Mucosa of descending colon (tissue), 3 donors: ENCODE measurements at regions not wholly inside any gene's neighbourhood (a gene's known extent, or its start where the extent isn't known, plus 50 kb on each side); places are given as distances from the start of the nearest gene placed in this dataset.

Source experiments
- ATAC-seq: fragments of 200-7000 bp; cut with Tn5 transposase; one replicate; pipeline ENCODE4 v1.9.1; 2020; ENCODE audit warnings: mild to moderate bottlenecking, moderate library complexity
- DNase-seq, 3 donors: peaks; one replicate each; pipeline ENCODE4 v3.0.0-alpha.2; 2020
- H3K36me3 ChIP-seq: fragments of 200-600 bp; one replicate; pipeline ENCODE4 v1.8.0; 2021; ENCODE audit warnings: low read depth, mild to moderate bottlenecking
- H3K4me1 ChIP-seq: fragments of 200-600 bp; one replicate; pipeline ENCODE4 v1.8.0; 2021; ENCODE audit warnings: low read depth, mild to moderate bottlenecking
- H3K4me3 ChIP-seq: fragments of 200-600 bp; one replicate; pipeline ENCODE4 v1.8.0; 2021; ENCODE audit warnings: mild to moderate bottlenecking
- H3K9me3 ChIP-seq: fragments of 200-600 bp; one replicate; pipeline ENCODE4 v1.8.0; 2021; ENCODE audit warnings: mild to moderate bottlenecking
- CTCF ChIP-seq: fragments of 200-600 bp; IDR thresholded peaks from one replicate; pipeline ENCODE4 v1.8.0; 2022; ENCODE audit warnings: antibody characterized with exemption, mild to moderate bottlenecking
- intact Hi-C, 2 donors: fragments of 100-400 bp; cut with DNase I in 1 of 2; cut with micrococcal nuclease in 1 of 2; formaldehyde crosslinking; loops; one replicate each; pipeline versions ENCODE4 v1.11.0 to v1.11.1; 2022; cut with DNase I, micrococcal nuclease
- donor health status: DM: no; HTN: no; CAD: no; lungs with moderate emphysema.
- donor health status: DM: no; HTN: no; CAD: no.
- donor health status: DM: no; HTN: yes; CAD: no.

DNA sequence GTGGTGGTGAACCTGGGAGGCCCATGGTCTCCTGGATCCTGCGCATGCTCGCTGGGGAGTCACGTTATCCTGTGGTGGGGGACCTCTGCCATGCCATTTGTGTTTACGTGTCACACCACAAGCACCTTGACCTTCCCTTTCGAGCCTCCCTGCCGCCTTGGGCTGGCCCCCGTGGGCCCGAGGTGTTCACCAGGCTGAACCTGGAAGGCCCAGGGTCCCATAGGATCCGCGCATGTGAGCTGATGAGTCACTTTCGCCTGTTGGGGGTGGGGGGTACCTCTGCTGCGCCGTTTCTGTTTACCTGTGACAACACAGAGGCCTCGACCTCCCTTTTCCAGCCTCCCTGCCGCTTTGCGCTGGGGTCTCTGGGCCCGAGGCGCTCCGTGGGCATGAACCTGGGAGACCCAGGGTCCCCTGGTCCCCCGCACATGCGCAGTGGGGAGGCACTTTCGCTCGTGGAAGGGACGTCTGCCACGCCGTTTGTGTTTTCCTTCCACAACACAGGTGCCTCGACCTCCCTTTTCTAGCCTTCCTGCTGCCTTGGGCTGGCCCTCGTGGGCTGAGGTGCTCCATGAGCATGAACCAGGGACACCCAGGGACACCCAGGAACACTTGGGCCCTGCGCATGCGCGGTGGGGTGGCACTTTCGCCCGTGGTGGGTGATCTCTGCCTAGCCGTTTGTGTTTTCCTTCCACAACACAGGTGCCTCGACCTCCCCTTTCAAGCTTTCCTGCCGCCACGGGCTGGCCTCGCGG lies 334.1 kb downstream of the ALG10 start:
- ATAC-seq (no peak), DNase-seq (no peak)
- no peak overlapping the region for H3K4me3 ChIP-seq
- TF ChIP-seq CTCF, result no peak
- intact Hi-C loops, result no loop called here
- H3K9me3 ChIP-seq, result peaks cover 99% of the 10 kb centered on the region
- no peaks in the 10 kb centered on the region for H3K36me3 ChIP-seq
- H3K4me1 ChIP-seq, result no peaks in the 10 kb centered on the region

DNA sequence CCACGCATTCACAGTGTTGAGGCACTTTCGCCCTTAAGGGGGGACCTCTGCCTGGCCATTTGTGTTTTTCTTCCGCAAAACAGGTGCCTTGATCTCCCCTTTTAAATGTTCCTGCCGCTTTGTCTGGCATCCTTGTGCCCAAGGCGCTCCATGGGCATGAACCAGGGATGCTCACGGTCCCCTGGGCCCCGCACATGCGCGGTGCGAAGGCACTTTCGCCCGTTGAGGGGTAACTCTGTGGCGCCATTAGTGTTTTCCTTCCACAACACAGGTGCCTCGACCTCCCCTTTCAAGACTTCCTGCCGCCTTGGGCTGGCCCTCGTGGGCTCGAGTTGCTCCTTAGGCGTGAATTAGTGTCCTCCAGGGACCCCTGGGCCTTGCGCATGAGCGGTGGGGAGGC lies 335.5 kb downstream of the ALG10 start:
- Histone ChIP-seq H3K4me1 (no peaks in the 10 kb centered on the region), H3K36me3 (no peaks in the 10 kb centered on the region), H3K4me3 (no peak overlapping the region), H3K9me3 (peaks cover 99% of the 10 kb centered on the region)
- no peak for TF ChIP-seq CTCF
- ATAC-seq, result no peak
- DNase-seq, result no peak
- intact Hi-C loops, result no loop called here

DNA sequence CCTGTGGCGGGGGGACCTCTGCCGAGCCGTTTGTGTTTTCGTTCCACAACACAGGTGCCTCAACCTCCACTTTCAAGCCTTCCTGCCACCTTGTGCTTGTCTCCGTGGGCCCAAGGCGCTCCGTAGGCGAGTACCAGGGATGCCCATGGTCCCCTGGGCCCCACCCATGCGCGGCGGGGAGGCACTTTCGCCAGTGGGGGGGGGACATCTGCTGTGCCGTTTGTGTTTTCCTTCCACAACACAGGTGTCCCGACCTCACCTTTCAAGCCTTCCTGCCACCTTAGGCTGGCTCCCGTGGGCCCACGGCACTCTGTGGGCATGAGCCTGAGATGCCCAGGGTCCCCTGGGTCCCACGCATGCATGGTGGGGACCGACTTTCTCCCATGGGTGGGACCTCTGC lies 335.9 kb downstream of the ALG10 start:
- Histone ChIP-seq H3K4me3 (no peak overlapping the region), H3K36me3 (no peaks in the 10 kb centered on the region), H3K4me1 (no peaks in the 10 kb centered on the region), H3K9me3 (peaks cover 98% of the 10 kb centered on the region)
- DNase-seq (no peak), ATAC-seq (no peak)
- intact Hi-C loops, result no loop called here
- TF ChIP-seq CTCF, result no peak

DNA sequence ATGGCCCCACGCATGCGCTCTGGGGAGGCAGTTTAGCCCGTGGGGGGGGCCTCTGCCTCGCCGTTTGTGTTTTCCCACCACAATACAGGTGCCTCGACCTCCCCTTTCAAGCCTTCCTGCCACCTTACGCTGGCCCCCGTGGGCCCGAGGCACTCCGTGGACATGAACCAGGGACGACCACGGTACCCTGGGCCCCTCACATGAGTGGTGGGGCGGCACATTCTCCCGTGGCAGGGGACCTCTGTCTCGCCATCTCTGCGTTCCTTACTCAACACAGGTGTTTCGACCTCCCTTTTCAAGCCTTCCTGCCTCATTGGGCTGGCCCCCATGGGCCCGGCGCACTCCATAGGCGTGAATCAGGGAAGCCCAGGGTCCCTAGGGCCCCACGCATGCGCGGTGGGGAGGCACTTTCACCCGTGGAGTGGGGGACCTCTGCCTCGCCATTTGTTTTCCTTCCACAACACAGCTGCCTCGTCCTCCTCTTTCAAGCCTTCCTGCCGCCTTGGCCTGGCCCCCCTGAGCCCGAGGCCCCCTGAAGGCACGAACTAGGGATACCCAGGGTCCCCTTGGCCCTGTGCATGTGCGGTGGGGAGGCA lies 339.5 kb downstream of the ALG10 start:
- no peaks in the 10 kb centered on the region for H3K36me3 ChIP-seq
- peaks cover 97% of the 10 kb centered on the region for H3K9me3 ChIP-seq
- no peak overlapping the region for H3K4me3 ChIP-seq
- intact Hi-C loops, result no loop called here
- H3K4me1 ChIP-seq, result no peaks in the 10 kb centered on the region
- TF ChIP-seq CTCF, result no peak
- no peak for DNase-seq
- no peak for ATAC-seq

DNA sequence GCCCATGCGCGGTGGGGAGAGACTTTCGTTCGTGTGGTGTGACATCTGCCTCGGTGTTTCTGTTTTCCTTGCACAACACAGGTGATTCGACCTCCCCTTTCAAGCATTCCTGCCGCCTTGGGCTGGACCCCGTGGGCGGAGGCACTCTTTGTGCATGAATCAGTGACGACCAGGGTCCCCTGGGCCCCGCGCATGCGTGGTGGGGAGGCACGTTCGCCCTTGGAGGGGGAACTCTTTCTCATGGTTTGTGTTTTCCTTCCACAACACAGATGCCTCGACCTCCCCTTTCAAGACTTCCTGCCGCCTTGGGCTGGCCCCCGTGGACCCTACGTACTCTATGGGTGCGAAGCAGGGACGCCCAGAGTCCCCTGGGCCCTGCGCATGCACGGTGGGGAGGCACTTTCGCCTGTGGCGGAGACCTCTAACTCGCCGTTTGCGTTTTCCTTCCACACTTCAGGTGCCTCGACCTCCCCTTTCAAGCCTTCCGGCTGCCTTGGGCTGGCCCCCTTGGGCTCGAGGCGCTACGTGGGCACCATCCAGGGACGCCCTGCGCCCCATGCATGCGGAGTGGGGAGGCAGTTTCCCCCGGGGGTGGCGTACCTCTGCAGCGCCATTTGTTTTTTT lies 340.9 kb downstream of the ALG10 start:
- Histone ChIP-seq H3K9me3 (peaks cover 95% of the 10 kb centered on the region), H3K36me3 (no peaks in the 10 kb centered on the region), H3K4me1 (no peaks in the 10 kb centered on the region), H3K4me3 (no peak overlapping the region)
- no peak for DNase-seq
- no peak for TF ChIP-seq CTCF
- ATAC-seq, result no peak
- intact Hi-C loops, result no loop called here
